ENCODE measurements at regions not wholly inside any gene's neighbourhood (a gene's known extent, or its start where the extent isn't known, plus 50 kb on each side); places are given as distances from the start of the nearest gene placed in this dataset.

DNA sequence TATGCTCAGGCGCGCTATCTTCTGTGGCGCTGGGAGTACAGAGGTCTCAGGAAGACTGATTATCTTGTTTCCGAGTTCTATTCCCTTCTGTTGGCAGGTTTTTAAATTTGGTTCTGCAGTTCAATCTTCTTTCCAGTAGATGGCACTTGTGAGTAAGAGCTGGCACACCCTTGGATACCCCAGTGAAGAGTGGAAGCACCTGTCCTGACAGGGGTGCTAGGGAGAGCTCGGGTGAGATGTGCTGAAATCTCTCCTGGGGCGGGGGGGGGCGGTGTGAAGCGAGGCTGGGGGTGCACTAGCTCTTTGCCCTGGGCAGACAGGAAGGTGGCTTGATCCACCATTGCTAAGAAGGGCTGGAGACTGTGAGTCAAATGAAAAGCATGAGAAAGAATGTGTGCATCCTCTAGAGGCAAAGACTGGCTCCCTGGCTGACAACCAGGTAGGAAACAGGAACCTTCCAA, 679.9 kb upstream of the CCDC179 start:
- peak overlapping the region; percentile 95 for H2AFZ ChIP-seq (ENCODE audit: low read depth, low read length)
- H3K9ac ChIP-seq (ENCODE audit: low read length) = 0 out of 2 replicates have a peak overlapping the region, but pooled peaks have one; percentile 14
- no peaks in the 10 kb centered on the region for H3K9me3 ChIP-seq (ENCODE audit: insufficient read depth, low read length)
- peak overlapping the region; percentile 71 for H3K4me2 ChIP-seq (ENCODE audit: low read length)
- no peaks in the 10 kb centered on the region for H4K20me1 ChIP-seq (ENCODE audit: insufficient read depth, low read length)
- H3K27me3 ChIP-seq (ENCODE audit: low read depth, low read length) = no peaks in the 10 kb centered on the region
- H3K4me1 ChIP-seq (ENCODE audit: low read length) = no peaks in the 10 kb centered on the region
- H3K36me3 ChIP-seq (replicated peaks; ENCODE audit: low read depth, low read length) = no peaks in the 10 kb centered on the region
- H3K4me3 ChIP-seq (ENCODE audit: low read length) = peak overlapping the region; percentile 63
- TF ChIP-seq EZH2phosphoT487 (IDR thresholded peaks at IDR 0.05; ENCODE audit: low read depth) (no peak), CTCF (IDR thresholded peaks at IDR 0.05; ENCODE audit: low read depth, low read length) (peak; percentile 68)
- no peak overlapping the region for H3K27ac ChIP-seq (ENCODE audit: low read length)
- H3K79me2 ChIP-seq (ENCODE audit: low read length) = no peaks in the 10 kb centered on the region

DNA sequence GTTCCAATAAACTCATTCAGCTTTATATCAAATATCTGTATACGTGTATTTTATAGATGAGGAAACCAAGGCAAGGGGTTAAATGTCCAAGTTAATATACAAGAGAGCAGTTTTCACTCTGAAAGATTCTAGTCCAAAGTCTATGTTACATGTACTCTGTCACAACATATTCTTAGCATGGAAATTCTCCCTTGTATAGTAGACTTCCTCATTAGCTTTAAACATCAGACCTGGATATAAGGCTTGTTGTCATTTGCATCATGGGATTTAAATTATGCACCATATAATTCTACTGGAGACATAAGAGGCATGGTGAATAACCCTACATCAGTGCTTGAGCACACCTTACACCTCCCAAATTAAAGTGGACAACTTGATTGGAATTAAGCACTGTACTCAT, 681.9 kb upstream of the CCDC179 start:
- no peak overlapping the region for H3K27ac ChIP-seq (ENCODE audit: low read length)
- no peak overlapping the region for H3K4me3 ChIP-seq (ENCODE audit: low read length)
- H3K9me3 ChIP-seq (ENCODE audit: insufficient read depth, low read length) = no peaks in the 10 kb centered on the region
- no peak overlapping the region for H3K4me2 ChIP-seq (ENCODE audit: low read length)
- no peak overlapping the region for H2AFZ ChIP-seq (ENCODE audit: low read depth, low read length)
- no peaks in the 10 kb centered on the region for H3K4me1 ChIP-seq (ENCODE audit: low read length)
- no peaks in the 10 kb centered on the region for H3K36me3 ChIP-seq (replicated peaks; ENCODE audit: low read depth, low read length)
- no peak overlapping the region for H3K9ac ChIP-seq (ENCODE audit: low read length)
- no peaks in the 10 kb centered on the region for H4K20me1 ChIP-seq (ENCODE audit: insufficient read depth, low read length)
- no peak for TF ChIP-seq EZH2phosphoT487 (IDR thresholded peaks at IDR 0.05; ENCODE audit: low read depth)
- TF ChIP-seq CTCF (IDR thresholded peaks at IDR 0.05; ENCODE audit: low read depth, low read length) = no peak
- H3K27me3 ChIP-seq (ENCODE audit: low read depth, low read length) = no peaks in the 10 kb centered on the region
- no peaks in the 10 kb centered on the region for H3K79me2 ChIP-seq (ENCODE audit: low read length)

- H3K27me3 ChIP-seq (ENCODE audit: low read depth, low read length) = no peaks in the 10 kb centered on the region
- H3K27ac ChIP-seq (ENCODE audit: low read length) = no peak overlapping the region
- H3K9me3 ChIP-seq (ENCODE audit: insufficient read depth, low read length) = no peaks in the 10 kb centered on the region
- H3K36me3 ChIP-seq (replicated peaks; ENCODE audit: low read depth, low read length) = no peaks in the 10 kb centered on the region
- no peak overlapping the region for H3K9ac ChIP-seq (ENCODE audit: low read length)
- H3K4me1 ChIP-seq (ENCODE audit: low read length) = no peaks in the 10 kb centered on the region
- no peak overlapping the region for H3K4me2 ChIP-seq (ENCODE audit: low read length)
- no peak overlapping the region for H3K4me3 ChIP-seq (ENCODE audit: low read length)
- H3K79me2 ChIP-seq (ENCODE audit: low read length) = no peaks in the 10 kb centered on the region
- no peaks in the 10 kb centered on the region for H4K20me1 ChIP-seq (ENCODE audit: insufficient read depth, low read length)
- no peak overlapping the region for H2AFZ ChIP-seq (ENCODE audit: low read depth, low read length)
- TF ChIP-seq CTCF (IDR thresholded peaks at IDR 0.05; ENCODE audit: low read depth, low read length) (no peak), EZH2phosphoT487 (IDR thresholded peaks at IDR 0.05; ENCODE audit: low read depth) (no peak)
Measured at GRCh38 chr11:23542816-23543215, 682.5 kb upstream of the CCDC179 start.

DNA sequence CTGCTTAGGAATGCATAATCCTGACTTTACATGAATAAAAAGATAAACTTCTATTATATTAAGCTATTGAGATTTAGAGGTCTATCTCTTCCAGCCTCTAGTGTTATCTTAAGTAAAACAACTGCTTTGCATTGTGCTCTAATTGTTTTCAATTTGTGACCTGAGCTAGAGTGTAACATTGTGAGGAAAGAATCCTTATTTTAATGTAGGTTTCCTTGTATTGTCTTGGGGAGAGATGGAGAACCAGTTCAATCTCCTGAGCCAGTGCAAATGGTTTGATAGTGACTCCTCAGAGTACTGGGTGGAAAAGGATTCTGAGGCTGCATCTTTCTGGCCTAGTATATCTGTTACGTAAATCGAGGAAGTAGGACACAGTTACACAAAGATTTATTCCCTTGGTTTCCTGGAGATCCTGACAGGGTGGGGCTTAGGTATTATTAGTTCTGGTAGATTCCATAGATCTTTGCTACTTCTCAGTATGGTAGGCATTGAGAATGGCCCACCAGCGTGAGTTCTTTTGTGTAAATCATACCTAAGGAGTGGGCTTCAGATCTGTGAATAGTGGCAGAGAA, 683.5 kb upstream of the CCDC179 start:
- no peaks in the 10 kb centered on the region for H3K36me3 ChIP-seq (replicated peaks; ENCODE audit: low read depth, low read length)
- no peak overlapping the region for H3K27ac ChIP-seq (ENCODE audit: low read length)

More for the DNA sequence above, 683.5 kb upstream of the CCDC179 start:
- no peak overlapping the region for H3K4me2 ChIP-seq (ENCODE audit: low read length)
- no peaks in the 10 kb centered on the region for H3K79me2 ChIP-seq (ENCODE audit: low read length)
- no peaks in the 10 kb centered on the region for H3K27me3 ChIP-seq (ENCODE audit: low read depth, low read length)
- no peak overlapping the region for H3K9ac ChIP-seq (ENCODE audit: low read length)
- H3K4me1 ChIP-seq (ENCODE audit: low read length) = no peaks in the 10 kb centered on the region
- no peak for TF ChIP-seq CTCF (IDR thresholded peaks at IDR 0.05; ENCODE audit: low read depth, low read length)
- no peak for TF ChIP-seq EZH2phosphoT487 (IDR thresholded peaks at IDR 0.05; ENCODE audit: low read depth)
- peak overlapping the region; percentile 41; the same call in 1 of the 2 replicates for H2AFZ ChIP-seq (ENCODE audit: low read depth, low read length)
- H3K4me3 ChIP-seq (ENCODE audit: low read length) = no peak overlapping the region
- no peaks in the 10 kb centered on the region for H3K9me3 ChIP-seq (ENCODE audit: insufficient read depth, low read length)
- H4K20me1 ChIP-seq (ENCODE audit: insufficient read depth, low read length) = no peaks in the 10 kb centered on the region
